ENCODE measurements at regions not wholly inside any gene's neighbourhood (a gene's known extent, or its start where the extent isn't known, plus 50 kb on each side); places are given as distances from the start of the nearest gene placed in this dataset.

DNA sequence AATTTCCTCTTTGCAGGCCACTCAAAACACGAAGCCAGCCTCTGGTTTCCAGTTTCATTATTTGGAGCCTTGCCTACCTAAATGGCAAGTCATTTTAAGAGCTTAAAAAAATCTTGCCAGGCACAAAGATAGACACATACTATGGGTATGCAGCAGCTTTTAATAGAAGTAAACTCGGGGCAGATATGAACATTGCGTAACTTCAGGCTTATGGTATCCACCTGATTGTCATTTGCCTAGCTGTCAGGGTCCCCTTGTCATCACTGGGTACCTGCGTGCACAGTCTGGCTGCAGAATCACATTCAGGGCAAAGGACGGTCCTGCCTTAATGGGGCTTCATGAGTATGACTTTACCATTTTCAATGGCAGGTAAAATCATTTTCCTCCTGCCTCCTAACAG, 466.1 kb upstream of the NRP1 start:
- Mint-ChIP-seq H3K36me3 (ENCODE audit: insufficient read depth, unreplicated experiment) (peaks cover 27% of the 10 kb centered on the region), H3K4me1 (ENCODE audit: low read depth, unreplicated experiment) (peaks cover 50% of the 10 kb centered on the region), H3K4me3 (ENCODE audit: unreplicated experiment) (no peak overlapping the region), H3K9me3 (ENCODE audit: unreplicated experiment) (peaks cover 20% of the 10 kb centered on the region), H3K27me3 (ENCODE audit: insufficient read depth, unreplicated experiment) (no peaks in the 10 kb centered on the region), H3K27ac (ENCODE audit: unreplicated experiment) (peak overlapping the region; percentile 90)
- H3K4me1 ChIP-seq, result peaks cover 73% of the 10 kb centered on the region
- intact Hi-C loops (cut with micrococcal nuclease; ENCODE audit: unreplicated experiment), result loop anchor here (5.0 kb wide), 1 partner anchor 412 kb away; no protein-coding TSS in a partner anchor
- H3K9me3 ChIP-seq, result no peaks in the 10 kb centered on the region
- H3K4me3 ChIP-seq (ENCODE audit: low read depth, low read length), result no peak overlapping the region
- BruUV-seq (replicated peaks), result no TSS peak
- H3K27me3 ChIP-seq (replicated peaks; ENCODE audit: control insufficient read depth, insufficient read depth, low read length), result no peaks in the 10 kb centered on the region
- CTCF ChIA-PET, result no interaction called here
- TF ChIP-seq, protein P1, sequence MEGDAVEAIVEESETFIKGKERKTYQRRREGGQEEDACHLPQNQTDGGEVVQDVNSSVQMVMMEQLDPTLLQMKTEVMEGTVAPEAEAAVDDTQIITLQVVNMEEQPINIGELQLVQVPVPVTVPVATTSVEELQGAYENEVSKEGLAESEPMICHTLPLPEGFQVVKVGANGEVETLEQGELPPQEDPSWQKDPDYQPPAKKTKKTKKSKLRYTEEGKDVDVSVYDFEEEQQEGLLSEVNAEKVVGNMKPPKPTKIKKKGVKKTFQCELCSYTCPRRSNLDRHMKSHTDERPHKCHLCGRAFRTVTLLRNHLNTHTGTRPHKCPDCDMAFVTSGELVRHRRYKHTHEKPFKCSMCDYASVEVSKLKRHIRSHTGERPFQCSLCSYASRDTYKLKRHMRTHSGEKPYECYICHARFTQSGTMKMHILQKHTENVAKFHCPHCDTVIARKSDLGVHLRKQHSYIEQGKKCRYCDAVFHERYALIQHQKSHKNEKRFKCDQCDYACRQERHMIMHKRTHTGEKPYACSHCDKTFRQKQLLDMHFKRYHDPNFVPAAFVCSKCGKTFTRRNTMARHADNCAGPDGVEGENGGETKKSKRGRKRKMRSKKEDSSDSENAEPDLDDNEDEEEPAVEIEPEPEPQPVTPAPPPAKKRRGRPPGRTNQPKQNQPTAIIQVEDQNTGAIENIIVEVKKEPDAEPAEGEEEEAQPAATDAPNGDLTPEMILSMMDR (IDR thresholded peaks at IDR 0.05; ENCODE audit: insufficient read depth in 1 of 2, low read depth in 1 of 2, low read length in 1 of 2, severe bottlenecking in 1 of 2, unreplicated experiment in 1 of 2), result no peak
- POLR2A ChIA-PET, result no interaction called here
- no peaks in the 10 kb centered on the region for H3K36me3 ChIP-seq (ENCODE audit: control insufficient read depth, insufficient read depth, low read length)
- peak in 1 of 2 experiments; percentile 44 for DNase-seq

DNA sequence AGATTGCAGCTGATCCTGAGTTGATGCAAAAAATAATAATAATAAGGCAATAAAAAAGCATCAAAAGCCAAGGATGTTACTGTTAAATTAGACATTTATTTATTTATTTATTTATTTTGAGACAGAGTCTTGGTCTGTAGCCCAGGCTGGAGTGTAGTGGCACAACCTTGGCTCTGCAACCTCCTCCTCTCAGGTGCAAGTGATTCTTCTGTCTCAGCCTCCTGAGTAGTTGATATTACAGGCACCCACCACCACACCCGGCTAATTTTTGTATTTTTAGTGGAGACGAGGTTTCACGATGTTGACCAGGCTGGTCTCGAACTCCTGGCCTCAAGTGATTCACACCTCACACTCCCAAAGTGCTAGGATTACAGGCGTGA, 465.5 kb upstream of the NRP1 start:
- H3K4me3 ChIP-seq (ENCODE audit: low read depth, low read length), result no peak overlapping the region
- ChIA-PET CTCF (no interaction called here), POLR2A (interaction anchor here (1.0 kb wide), 1 partner anchor 465 kb away, joined by 16 read pairs; the partner anchor contains the start of gene NRP1)
- H3K27me3 ChIP-seq (replicated peaks; ENCODE audit: control insufficient read depth, insufficient read depth, low read length), result no peaks in the 10 kb centered on the region
- H3K4me1 ChIP-seq, result peaks cover 73% of the 10 kb centered on the region
- BruUV-seq (replicated peaks), result TSS peak; percentile 93
- H3K9me3 ChIP-seq, result no peaks in the 10 kb centered on the region
- intact Hi-C loops (cut with micrococcal nuclease; ENCODE audit: unreplicated experiment), result loop anchor here (1.0 to 10.0 kb wide), 5 partner anchors 76 to 605 kb away; no protein-coding TSS in a partner anchor
- peak overlapping the region; percentile 66 for H3K4me3 Mint-ChIP-seq (ENCODE audit: unreplicated experiment)
- peaks cover 50% of the 10 kb centered on the region for H3K4me1 Mint-ChIP-seq (ENCODE audit: low read depth, unreplicated experiment)
- peaks cover 25% of the 10 kb centered on the region for H3K9me3 Mint-ChIP-seq (ENCODE audit: unreplicated experiment)
- DNase-seq, result no peak
- TF ChIP-seq, protein P1 (IDR thresholded peaks at IDR 0.05; ENCODE audit: insufficient read depth in 1 of 2, low read depth in 1 of 2, low read length in 1 of 2, severe bottlenecking in 1 of 2, unreplicated experiment in 1 of 2), result no peak
- peak overlapping the region; percentile 90 for H3K27ac Mint-ChIP-seq (ENCODE audit: unreplicated experiment)
- H3K27me3 Mint-ChIP-seq (ENCODE audit: insufficient read depth, unreplicated experiment), result no peaks in the 10 kb centered on the region
- H3K36me3 ChIP-seq (ENCODE audit: control insufficient read depth, insufficient read depth, low read length), result no peaks in the 10 kb centered on the region
- peaks cover 27% of the 10 kb centered on the region for H3K36me3 Mint-ChIP-seq (ENCODE audit: insufficient read depth, unreplicated experiment)

DNA sequence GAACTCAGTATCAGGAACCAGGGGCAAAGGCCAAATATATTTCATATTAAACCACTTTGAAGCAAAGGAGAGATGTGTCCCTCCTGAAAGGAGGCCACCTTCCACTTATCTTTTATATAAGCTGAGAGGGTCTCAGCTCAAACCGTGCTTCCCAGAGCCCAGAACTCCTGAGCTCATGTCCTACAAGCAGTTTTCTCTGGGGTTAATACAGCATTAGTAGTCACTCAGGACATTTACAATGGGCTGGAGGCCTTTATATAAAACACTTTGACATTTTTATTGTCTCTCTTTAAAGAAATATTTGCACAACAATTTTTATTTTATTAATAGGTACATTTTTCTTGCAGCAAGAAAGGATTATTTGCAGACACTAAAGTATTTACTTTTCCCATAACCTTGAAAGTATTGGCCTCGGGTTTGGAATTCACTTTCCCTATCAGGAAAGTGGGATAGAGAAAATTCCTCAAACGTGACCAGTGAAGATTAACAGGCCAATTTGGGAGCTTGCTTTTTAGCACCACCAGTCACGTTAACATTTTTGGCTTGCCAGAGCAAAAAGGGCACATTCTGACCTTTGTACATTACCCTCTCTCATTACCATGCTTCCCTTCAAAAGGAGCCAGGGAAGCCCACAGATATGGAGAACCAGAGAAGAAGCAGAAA, 464.9 kb upstream of the NRP1 start:
- Mint-ChIP-seq H3K36me3 (ENCODE audit: insufficient read depth, unreplicated experiment) (peaks cover 27% of the 10 kb centered on the region), H3K9me3 (ENCODE audit: unreplicated experiment) (peaks cover 25% of the 10 kb centered on the region), H3K27me3 (ENCODE audit: insufficient read depth, unreplicated experiment) (no peaks in the 10 kb centered on the region), H3K27ac (ENCODE audit: unreplicated experiment) (peak overlapping the region; percentile 90), H3K4me3 (ENCODE audit: unreplicated experiment) (peak overlapping the region; percentile 66), H3K4me1 (ENCODE audit: low read depth, unreplicated experiment) (peaks cover 50% of the 10 kb centered on the region)
- no TSS peak for BruUV-seq (replicated peaks)
- ChIA-PET CTCF (no interaction called here), POLR2A (interaction anchor here (1.0 kb wide), 1 partner anchor 464 kb away, joined by 16 read pairs; the partner anchor contains the start of gene NRP1)
- Histone ChIP-seq H3K4me3 (ENCODE audit: low read depth, low read length) (no peak overlapping the region), H3K4me1 (peaks cover 73% of the 10 kb centered on the region), H3K27me3 (replicated peaks; ENCODE audit: control insufficient read depth, insufficient read depth, low read length) (no peaks in the 10 kb centered on the region), H3K9me3 (no peaks in the 10 kb centered on the region), H3K36me3 (ENCODE audit: control insufficient read depth, insufficient read depth, low read length) (no peaks in the 10 kb centered on the region)
- DNase-seq, result peak; percentile 81 to 89
- intact Hi-C loops (cut with micrococcal nuclease; ENCODE audit: unreplicated experiment), result loop anchor here (1.0 to 10.0 kb wide), 4 partner anchors 77 to 605 kb away; no protein-coding TSS in a partner anchor
- TF ChIP-seq, protein P1 (IDR thresholded peaks at IDR 0.05; ENCODE audit: insufficient read depth in 1 of 2, low read depth in 1 of 2, low read length in 1 of 2, severe bottlenecking in 1 of 2, unreplicated experiment in 1 of 2), result no peak

Data from Caco-2 (cell line).